HL-60 (cell line): ENCODE measurements at regions not wholly inside any gene's neighbourhood (a gene's known extent, or its start where the extent isn't known, plus 50 kb on each side); places are given as distances from the start of the nearest gene placed in this dataset.

Source experiments
- DNase-seq, 2 experiments: peaks; one replicate each; pipeline ENCODE4 v3.0.0-alpha.2; 2010 to 2020; ENCODE audit warnings: low read depth in 1 of 2, low spot score in 1 of 2
- H3K27ac ChIP-seq: fragments of 250-450 bp; sonication (Bioruptor Pico); replicated peaks from 2 replicates; pipeline ENCODE4 v1.5.1; 2020; ENCODE audit warnings: mild to moderate bottlenecking, moderate library complexity
- H3K27me3 ChIP-seq: fragments of 250-450 bp; sonication (Bioruptor Pico); 2 replicates; pipeline ENCODE4 v1.5.1; 2021; ENCODE audit warnings: mild to moderate bottlenecking, moderate library complexity; ENCODE audit not compliant: insufficient read depth, poor library complexity, severe bottlenecking
- H3K4me3 ChIP-seq: replicated peaks from 2 replicates; pipeline ENCODE4 v1.5.1; 2011; ENCODE audit warnings: mild to moderate bottlenecking, control low read depth, low read length; ENCODE audit not compliant: insufficient read depth
- CTCF ChIP-seq: IDR thresholded peaks from one replicate; pipeline ENCODE4 v1.5.1; 2011; ENCODE audit warnings: low read length, control low read depth, inconsistent platforms; ENCODE audit not compliant: insufficient read depth
- GABPA ChIP-seq: IDR thresholded peaks from 2 replicates; pipeline ENCODE4 v1.6.1; 2012; ENCODE audit warnings: low read depth
- POLR2AphosphoS5 ChIP-seq: IDR thresholded peaks from 2 replicates; pipeline ENCODE4 v1.6.1; 2012; ENCODE audit warnings: low read depth
- SPI1 ChIP-seq: IDR thresholded peaks from 2 replicates; pipeline ENCODE4 v1.6.1; 2012; ENCODE audit warnings: low read depth, mild to moderate bottlenecking, borderline replicate concordance
- TF ChIP-seq, protein P1 (sequence below): IDR thresholded peaks from 2 replicates; pipeline ENCODE4 v1.6.1; 2012; ENCODE audit warnings: low read depth; ENCODE audit not compliant: insufficient replicate concordance

GRCh38 chr4:33063241-33063640, 2343.1 kb downstream of the PCDH7 start:
- no peak overlapping the region for H3K4me3 ChIP-seq
- H3K27ac ChIP-seq = no peak overlapping the region
- TF ChIP-seq GABPA (no peak), CTCF (no peak), SPI1 (no peak), POLR2AphosphoS5 (no peak)
- TF ChIP-seq, protein P1, sequence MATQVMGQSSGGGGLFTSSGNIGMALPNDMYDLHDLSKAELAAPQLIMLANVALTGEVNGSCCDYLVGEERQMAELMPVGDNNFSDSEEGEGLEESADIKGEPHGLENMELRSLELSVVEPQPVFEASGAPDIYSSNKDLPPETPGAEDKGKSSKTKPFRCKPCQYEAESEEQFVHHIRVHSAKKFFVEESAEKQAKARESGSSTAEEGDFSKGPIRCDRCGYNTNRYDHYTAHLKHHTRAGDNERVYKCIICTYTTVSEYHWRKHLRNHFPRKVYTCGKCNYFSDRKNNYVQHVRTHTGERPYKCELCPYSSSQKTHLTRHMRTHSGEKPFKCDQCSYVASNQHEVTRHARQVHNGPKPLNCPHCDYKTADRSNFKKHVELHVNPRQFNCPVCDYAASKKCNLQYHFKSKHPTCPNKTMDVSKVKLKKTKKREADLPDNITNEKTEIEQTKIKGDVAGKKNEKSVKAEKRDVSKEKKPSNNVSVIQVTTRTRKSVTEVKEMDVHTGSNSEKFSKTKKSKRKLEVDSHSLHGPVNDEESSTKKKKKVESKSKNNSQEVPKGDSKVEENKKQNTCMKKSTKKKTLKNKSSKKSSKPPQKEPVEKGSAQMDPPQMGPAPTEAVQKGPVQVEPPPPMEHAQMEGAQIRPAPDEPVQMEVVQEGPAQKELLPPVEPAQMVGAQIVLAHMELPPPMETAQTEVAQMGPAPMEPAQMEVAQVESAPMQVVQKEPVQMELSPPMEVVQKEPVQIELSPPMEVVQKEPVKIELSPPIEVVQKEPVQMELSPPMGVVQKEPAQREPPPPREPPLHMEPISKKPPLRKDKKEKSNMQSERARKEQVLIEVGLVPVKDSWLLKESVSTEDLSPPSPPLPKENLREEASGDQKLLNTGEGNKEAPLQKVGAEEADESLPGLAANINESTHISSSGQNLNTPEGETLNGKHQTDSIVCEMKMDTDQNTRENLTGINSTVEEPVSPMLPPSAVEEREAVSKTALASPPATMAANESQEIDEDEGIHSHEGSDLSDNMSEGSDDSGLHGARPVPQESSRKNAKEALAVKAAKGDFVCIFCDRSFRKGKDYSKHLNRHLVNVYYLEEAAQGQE = no peak
- no peaks in the 10 kb centered on the region for H3K27me3 ChIP-seq
- no peak for DNase-seq

DNA sequence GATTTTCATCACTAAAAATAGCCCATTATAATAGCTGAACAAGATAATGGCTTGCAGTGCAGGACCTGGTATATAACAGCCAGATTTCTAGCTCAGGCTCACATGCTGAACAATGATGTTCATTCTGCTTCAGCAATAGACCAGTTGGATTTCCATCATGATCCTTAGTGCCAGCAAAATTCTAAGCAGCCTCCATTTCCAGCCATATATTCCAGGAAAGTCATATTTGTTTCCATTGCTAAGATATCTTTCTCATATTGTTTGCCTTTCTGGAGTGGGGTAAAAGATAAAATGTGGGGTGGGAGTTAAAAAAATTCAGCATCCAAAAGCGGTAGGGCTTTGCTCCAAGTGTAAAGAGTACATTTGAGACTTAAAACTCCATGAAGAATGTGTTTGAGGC, 2344.1 kb downstream of the PCDH7 start:
- Histone ChIP-seq H3K27me3 (no peaks in the 10 kb centered on the region), H3K27ac (no peak overlapping the region), H3K4me3 (no peak overlapping the region)
- TF ChIP-seq, protein P1 = no peak
- no peak for TF ChIP-seq SPI1
- TF ChIP-seq POLR2AphosphoS5 = no peak
- TF ChIP-seq GABPA = no peak
- TF ChIP-seq CTCF = no peak
- no peak for DNase-seq

DNA sequence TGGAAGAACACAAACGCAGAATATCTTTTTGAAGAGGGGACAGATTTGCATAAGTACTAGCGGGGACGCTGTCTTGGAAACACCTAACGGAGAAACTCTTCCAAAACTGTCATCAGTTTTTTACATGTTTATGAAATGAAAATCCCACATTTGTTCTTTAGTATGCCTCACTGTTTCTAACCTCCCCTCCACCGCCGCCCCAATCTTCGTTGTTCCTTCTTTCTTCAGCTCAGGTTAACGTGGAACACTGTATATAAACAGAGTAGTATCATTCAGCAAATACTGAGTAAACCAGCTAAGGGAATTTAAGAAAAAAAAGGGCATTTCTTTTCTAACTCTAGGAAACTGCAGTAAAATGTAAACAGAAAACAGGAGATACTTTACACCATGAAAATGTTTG, 2345.6 kb downstream of the PCDH7 start:
- Histone ChIP-seq H3K27me3 (no peaks in the 10 kb centered on the region), H3K4me3 (no peak overlapping the region), H3K27ac (no peak overlapping the region)
- TF ChIP-seq POLR2AphosphoS5 = no peak
- TF ChIP-seq, protein P1 = no peak
- no peak for TF ChIP-seq GABPA
- TF ChIP-seq CTCF = no peak
- no peak for TF ChIP-seq SPI1
- no peak for DNase-seq
